Calu3 (cell line): ENCODE measurements at regions not wholly inside any gene's neighbourhood (a gene's known extent, or its start where the extent isn't known, plus 50 kb on each side); places are given as distances from the start of the nearest gene placed in this dataset.

ENCODE experiments used
- BruUV-seq: library from RNA; stranded (reverse); fragments of 400-500 nt; replicated peaks from 2 replicates; lab custom pipeline; 2021; lab: Mats Ljungman, UMichigan
- CTCF ChIA-PET: fragments of 300-600 bp; sonication (Branson Sonifier 250); formaldehyde crosslinking; loops from one replicate; lab custom pipeline; 2022; ENCODE audit warnings: antibody characterized with exemption; lab: Charles Lee
- DNase-seq: peaks from one replicate; pipeline ENCODE4 v3.0.0; 2022
- H3K27ac Mint-ChIP-seq: one replicate; pipeline ENCODE4 v1.8.0; 2022; ENCODE audit warnings: mixed read lengths; ENCODE audit not compliant: unreplicated experiment
- H3K27me3 Mint-ChIP-seq: one replicate; pipeline ENCODE4 v1.8.0; 2022; ENCODE audit warnings: mixed read lengths; ENCODE audit not compliant: unreplicated experiment
- H3K36me3 Mint-ChIP-seq: one replicate; pipeline ENCODE4 v1.8.0; 2022; ENCODE audit warnings: mild to moderate bottlenecking, moderate library complexity, mixed read lengths; ENCODE audit not compliant: insufficient read depth, unreplicated experiment
- H3K4me1 Mint-ChIP-seq: one replicate; pipeline ENCODE4 v1.8.0; 2022; ENCODE audit warnings: mild to moderate bottlenecking, low read depth, mixed read lengths; ENCODE audit not compliant: unreplicated experiment
- H3K4me3 Mint-ChIP-seq: one replicate; pipeline ENCODE4 v1.8.0; 2022; ENCODE audit warnings: mild to moderate bottlenecking, low read depth, moderate library complexity, mixed read lengths; ENCODE audit not compliant: unreplicated experiment
- H3K9me3 Mint-ChIP-seq: one replicate; pipeline ENCODE4 v1.8.0; 2022; ENCODE audit warnings: low read depth, mixed read lengths; ENCODE audit not compliant: unreplicated experiment
- CTCF ChIP-seq: fragments of 200-600 bp; IDR thresholded peaks from one replicate; pipeline ENCODE4 v1.8.0; 2022; ENCODE audit warnings: antibody characterized with exemption; ENCODE audit not compliant: unreplicated experiment
- intact Hi-C: fragments of 100-400 bp; cut with micrococcal nuclease; formaldehyde crosslinking; loops from one replicate; pipeline ENCODE4 v1.10.0; 2022; ENCODE audit not compliant: unreplicated experiment

GRCh38 chr1:214146523-214146922, 134.4 kb upstream of the SMYD2 start:
- H3K27ac Mint-ChIP-seq, result no peak overlapping the region
- no TSS peak for BruUV-seq
- no peak for TF ChIP-seq CTCF
- no peaks in the 10 kb centered on the region for H3K36me3 Mint-ChIP-seq
- no peak overlapping the region for H3K4me3 Mint-ChIP-seq
- H3K9me3 Mint-ChIP-seq, result no peaks in the 10 kb centered on the region
- intact Hi-C loops, result no loop called here
- peak; percentile 24 for DNase-seq
- CTCF ChIA-PET, result interaction anchor here (0.6 kb wide), 1 partner anchor 10 kb away, joined by 5 read pairs; no protein-coding TSS in a partner anchor
- H3K27me3 Mint-ChIP-seq, result peaks cover 29% of the 10 kb centered on the region
- no peaks in the 10 kb centered on the region for H3K4me1 Mint-ChIP-seq

- Mint-ChIP-seq H3K36me3 (no peaks in the 10 kb centered on the region), H3K4me3 (no peak overlapping the region), H3K27ac (no peak overlapping the region), H3K9me3 (no peaks in the 10 kb centered on the region), H3K27me3 (peaks cover 81% of the 10 kb centered on the region), H3K4me1 (no peaks in the 10 kb centered on the region)
- intact Hi-C loops, result no loop called here
- TF ChIP-seq CTCF, result no peak
- BruUV-seq, result no TSS peak
- no peak for DNase-seq
- CTCF ChIA-PET, result no interaction called here
Observed at GRCh38 chr1:214154596-214155292, 126.2 kb upstream of the SMYD2 start.

DNA sequence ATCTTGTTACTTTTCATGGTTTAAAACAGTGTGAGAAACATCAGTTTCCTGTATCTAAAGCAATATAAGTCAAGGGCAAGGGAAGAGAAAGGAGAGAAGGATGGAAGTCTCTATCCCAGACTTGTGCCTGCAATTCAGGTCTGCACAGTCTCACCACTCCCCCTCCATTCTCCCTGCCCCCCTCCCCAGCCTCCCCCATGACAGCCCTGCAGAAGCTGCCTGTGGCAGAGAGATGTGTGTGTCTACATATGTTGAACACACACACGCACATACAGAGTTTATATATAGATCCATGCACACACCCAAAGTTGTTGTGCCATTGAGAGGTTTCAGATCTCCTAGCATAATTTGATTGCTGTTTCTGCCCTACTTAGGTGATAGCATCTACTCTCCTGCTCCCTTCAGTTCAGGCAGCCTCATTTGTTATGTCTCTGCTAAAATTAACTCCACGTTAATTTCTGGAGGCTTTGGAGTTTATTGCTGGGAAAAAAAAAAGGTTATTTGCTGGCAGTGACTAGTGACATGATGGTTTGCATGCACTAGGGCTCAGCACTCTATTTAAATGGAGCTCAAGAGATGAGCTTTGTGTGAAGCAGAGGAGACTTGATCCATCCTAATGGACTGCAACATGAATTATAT, 124.9 kb upstream of the SMYD2 start:
- Mint-ChIP-seq H3K27me3 (peaks cover 94% of the 10 kb centered on the region), H3K36me3 (no peaks in the 10 kb centered on the region), H3K4me1 (no peaks in the 10 kb centered on the region), H3K27ac (no peak overlapping the region), H3K4me3 (no peak overlapping the region), H3K9me3 (no peaks in the 10 kb centered on the region)
- no TSS peak for BruUV-seq
- intact Hi-C loops, result no loop called here
- DNase-seq, result no peak
- CTCF ChIA-PET, result no interaction called here
- no peak for TF ChIP-seq CTCF

- H3K9me3 Mint-ChIP-seq, result no peaks in the 10 kb centered on the region
- no peaks in the 10 kb centered on the region for H3K4me1 Mint-ChIP-seq
- H3K4me3 Mint-ChIP-seq, result no peak overlapping the region
- CTCF ChIA-PET, result no interaction called here
- intact Hi-C loops, result no loop called here
- no TSS peak for BruUV-seq
- H3K27ac Mint-ChIP-seq, result no peak overlapping the region
- H3K36me3 Mint-ChIP-seq, result no peaks in the 10 kb centered on the region
- DNase-seq, result no peak
- TF ChIP-seq CTCF, result no peak
- H3K27me3 Mint-ChIP-seq, result peaks cover 94% of the 10 kb centered on the region
Observed at GRCh38 chr1:214164173-214164572, 116.8 kb upstream of the SMYD2 start.
